Superior temporal gyrus (tissue), 1 donor: ENCODE measurements at regions not wholly inside any gene's neighbourhood (a gene's known extent, or its start where the extent isn't known, plus 50 kb on each side); places are given as distances from the start of the nearest gene placed in this dataset.

Source experiments
- DNase-seq: peaks from one replicate; pipeline ENCODE4 v3.0.0-alpha.2; 2016; ENCODE audit errors: extremely low spot score

DNA sequence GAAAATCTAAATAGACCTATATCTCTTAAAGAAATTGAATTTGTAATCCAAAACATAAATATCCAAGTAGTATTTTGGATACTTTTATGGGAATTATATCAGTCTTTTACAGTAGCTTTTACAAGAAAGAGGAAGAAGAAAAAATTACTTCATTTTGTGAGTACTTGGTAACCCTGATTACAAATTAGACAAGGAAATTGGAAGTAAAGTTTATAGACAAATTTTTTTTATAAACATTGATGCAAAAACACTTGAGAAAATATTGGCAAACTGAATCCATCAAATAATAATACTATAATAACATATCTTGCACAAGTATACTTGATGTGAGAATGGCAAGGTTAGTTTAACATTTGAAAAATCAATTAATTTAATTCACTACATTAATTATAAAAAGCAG is 954.1 kb upstream of the MIR17HG start:
- no peak for DNase-seq

DNA sequence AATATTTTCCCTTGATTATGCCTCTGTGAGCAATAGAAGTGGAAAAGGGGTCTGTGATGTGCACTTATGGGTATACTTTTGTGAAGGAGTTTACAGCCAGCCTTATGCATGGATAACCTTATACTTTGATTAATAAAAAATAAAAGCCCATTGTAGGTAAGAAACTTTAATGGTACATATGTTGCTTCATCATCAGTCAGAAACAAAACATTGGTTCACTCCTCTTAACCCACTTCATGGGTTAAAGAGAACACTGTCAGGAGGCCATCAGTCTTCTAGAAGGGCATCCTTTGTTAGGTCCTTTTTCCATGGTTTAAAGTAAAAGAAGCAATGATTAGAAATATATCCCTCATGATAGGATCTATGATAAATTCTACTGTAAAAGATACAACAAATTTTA is 952.1 kb upstream of the MIR17HG start:
- no peak for DNase-seq

DNA sequence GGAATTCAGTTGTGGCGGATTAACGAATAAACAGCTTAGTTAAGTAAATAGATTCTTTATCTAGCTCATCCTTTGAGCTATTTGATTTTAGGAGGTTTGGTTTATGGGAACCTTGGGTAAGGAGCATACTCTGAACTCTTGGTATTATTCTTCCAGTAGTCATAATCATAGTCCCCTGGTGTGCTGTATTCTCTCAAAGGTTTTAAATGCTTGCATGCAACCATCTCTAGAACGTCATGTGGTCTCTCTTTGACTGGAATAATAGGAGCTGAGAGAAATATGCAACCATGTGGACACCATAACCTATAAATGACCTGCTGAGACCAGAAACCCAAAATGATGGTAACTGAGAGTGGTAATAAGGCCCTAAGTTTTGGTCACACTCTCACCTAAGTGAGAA is 951.6 kb upstream of the MIR17HG start:
- DNase-seq = no peak

DNA sequence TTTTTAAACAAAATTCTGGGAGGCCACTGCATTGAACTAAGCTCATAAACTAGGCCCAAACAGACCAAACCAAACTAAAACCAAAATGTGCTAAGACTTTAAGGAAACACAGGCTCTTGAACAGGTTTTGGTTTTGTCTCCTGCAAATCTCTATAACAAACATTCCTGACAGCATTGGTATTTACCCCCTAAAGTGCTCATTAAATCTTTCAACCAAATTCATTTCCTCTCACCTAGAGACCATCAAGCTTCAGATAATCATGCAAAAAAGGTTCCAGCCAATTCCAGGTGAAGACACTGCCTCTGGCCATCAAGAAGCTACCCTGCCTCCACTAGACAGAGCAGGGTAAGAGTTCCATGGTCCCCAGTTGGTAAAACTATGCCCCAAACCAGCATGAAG is 951.2 kb upstream of the MIR17HG start:
- no peak for DNase-seq

DNA sequence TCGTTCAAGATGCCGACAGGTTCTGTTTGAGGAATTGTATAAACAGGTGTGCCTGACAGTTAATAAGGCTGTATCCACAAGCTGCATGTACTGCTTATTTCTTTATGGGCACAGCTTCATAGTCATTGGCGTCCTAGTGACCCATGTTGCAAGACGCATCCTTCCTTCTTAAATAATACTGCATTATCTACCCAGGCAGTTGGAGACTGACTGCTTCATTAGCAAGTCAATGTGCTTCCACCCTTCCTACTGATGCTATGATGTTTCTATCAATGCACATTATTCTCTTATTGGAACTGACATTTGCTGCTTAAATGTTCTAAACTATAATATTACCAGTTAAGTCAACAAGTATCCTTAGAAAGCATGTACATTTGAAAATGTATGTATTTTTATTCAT is 950.0 kb upstream of the MIR17HG start:
- no peak for DNase-seq

DNA sequence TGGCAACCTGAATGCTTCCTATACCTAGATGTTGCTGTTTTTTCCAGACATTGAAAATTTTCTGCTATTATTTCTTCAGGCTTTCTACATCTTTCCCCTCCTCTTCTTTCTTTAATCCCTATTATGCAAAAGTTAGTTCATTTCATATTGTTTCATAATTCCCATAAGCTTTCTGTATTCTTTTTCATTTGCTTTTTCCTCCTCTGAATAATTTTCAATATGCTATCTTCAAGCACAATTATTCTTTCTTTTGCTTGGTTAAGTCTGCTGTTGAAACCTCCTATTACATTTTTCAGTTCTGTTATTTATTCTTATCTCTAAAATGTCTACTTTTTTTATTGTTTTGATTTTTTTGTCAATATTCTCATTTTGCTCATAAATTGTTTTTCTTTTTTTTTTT is 947.1 kb upstream of the MIR17HG start:
- DNase-seq = no peak

DNA sequence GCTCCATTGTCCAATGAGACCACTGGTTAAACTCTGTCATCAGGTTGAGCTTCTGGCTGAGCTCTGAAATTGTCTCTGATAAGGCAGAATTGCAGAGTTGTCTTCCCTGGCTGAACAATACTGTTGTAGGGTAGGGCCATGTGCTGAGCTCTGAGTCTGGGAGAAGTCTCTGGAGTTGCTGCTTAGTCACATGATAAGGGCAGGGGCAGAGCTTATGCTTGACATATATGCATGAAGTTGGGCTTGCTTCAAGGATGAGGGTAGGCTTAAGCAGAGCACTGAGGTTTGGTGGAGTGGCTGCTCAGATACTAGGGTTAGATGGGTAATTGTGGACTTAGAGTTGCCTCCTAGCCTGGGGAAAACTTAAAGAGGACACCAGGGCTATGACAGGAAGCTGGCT is 946.3 kb upstream of the MIR17HG start:
- DNase-seq = no peak

DNA sequence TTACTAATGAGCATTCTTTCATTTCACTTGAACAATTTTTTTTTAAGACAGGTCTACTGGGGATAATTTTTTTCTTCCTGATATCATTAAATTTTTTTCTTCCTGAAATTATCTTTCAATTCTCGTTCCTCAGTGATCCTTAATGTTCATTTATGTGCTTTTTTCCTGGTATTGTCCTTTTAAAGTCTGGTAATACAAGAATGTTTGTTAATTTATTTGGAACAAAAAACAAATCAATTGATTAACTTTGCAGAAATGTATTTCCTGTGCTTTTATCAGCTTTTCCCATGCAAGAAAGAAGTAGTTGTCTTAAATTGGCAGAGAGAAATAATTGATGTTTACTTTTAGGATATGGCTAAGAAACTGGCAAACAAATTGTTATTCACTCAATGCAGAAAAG is 945.4 kb upstream of the MIR17HG start:
- no peak for DNase-seq

DNA sequence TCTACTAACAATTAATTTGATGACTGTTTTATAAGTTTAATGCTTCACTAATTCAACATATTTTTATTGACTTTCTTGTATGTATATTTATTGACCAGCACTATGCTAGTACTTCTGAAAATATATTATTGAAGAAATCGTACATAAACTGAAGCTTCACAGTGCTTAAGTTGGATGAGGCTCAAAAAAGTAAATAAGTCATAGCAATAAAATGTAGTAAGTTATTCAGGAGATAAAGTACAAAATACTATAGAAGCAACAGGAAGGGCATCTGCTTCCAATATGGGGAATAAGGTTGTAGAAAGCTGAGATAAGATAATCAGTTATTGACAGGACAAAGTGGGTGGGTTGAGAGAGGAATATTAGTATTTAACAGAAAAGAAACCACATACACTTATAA is 944.9 kb upstream of the MIR17HG start:
- DNase-seq = no peak

DNA sequence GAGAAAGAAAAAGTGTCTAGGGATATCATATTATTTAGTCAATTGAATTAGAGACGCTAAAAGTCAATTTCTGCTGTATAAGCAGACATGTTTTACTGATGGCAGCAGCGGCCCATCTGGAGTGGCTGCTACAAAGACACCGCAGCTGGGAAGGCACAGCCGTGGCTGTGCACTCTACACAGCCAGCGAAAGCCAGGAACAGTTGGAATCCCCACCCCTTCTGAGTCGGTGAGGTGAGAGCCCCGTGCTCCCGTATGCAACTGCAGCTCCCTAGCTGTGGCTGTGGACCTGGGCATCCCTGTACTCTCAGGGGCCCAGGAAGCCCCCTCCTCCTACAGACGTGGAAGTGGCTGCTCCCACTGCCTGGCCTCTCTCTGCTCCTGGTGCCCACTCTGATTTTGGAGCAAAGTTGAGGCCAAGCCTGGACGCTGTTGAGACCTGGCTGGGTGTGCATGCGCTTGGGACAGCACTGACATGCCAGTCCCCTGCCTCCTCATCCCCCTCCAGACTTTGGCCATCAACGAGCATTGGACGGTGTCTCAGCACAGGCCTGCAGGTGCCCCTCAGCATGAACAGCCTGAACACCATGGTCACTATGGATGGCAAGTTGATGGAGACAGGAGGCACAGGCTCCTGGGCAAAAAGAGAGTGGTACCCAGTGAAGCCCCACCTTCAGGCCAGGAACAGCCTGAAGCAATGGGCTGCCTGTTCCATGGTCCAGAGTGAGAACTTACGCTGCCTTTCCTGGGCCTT is 944.0 kb upstream of the MIR17HG start:
- DNase-seq = no peak

DNA sequence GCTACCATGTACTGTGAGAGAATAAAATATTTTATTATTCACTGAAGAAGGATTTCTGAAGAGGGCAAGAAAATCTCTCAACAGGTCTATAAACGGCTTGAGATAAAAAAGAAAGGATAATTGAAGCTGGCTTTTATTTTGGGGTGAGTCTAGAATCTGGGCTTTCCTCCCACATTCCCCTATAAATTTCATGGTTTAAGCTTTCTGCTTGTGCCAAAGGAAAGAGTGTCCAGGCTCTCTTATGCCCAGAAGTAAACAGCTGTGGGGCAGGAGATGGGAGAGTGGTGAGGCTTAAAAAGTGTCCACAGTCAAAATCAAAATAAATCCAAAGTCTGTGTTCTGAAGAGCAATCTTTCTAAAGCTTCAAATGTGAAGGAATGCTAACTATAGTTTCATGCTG is 942.2 kb upstream of the MIR17HG start:
- no peak for DNase-seq

DNA sequence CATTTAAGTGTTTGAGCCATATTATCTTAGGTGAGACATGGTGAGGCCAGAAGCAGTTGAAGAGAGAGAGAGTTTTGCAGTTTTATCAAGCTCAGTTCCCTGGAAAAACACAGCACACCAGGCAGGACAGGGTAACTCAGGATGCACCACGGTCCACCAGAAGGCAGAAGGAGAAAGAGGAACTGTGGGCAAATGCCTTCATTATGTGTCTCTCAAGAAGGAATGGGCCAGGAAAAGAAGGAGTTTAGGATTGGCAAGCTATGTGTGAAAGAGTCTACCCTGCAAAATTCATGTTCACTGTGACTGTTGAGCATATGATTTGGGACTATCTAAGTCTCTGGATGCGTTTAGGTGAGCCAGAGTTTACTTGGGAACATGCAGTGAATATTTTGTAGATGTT is 934.5 kb upstream of the MIR17HG start:
- no peak for DNase-seq

DNA sequence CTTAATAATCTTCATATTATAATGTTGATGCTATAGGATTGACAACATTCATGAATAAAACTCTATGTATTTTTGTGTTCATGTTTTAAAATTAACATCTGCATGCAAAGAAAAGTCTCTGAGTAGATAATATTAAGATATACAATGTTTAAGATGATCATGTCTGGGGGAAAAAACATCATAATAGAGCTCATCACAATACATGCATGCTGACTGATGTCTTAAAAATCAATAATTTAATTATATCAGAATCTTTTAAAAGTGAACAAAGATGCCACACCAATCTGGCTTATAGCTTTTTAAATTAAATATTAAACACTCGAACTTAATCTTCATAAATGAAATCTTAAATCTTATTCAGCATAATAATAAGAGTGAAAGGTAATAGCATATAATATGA is 933.9 kb upstream of the MIR17HG start:
- no peak for DNase-seq

DNA sequence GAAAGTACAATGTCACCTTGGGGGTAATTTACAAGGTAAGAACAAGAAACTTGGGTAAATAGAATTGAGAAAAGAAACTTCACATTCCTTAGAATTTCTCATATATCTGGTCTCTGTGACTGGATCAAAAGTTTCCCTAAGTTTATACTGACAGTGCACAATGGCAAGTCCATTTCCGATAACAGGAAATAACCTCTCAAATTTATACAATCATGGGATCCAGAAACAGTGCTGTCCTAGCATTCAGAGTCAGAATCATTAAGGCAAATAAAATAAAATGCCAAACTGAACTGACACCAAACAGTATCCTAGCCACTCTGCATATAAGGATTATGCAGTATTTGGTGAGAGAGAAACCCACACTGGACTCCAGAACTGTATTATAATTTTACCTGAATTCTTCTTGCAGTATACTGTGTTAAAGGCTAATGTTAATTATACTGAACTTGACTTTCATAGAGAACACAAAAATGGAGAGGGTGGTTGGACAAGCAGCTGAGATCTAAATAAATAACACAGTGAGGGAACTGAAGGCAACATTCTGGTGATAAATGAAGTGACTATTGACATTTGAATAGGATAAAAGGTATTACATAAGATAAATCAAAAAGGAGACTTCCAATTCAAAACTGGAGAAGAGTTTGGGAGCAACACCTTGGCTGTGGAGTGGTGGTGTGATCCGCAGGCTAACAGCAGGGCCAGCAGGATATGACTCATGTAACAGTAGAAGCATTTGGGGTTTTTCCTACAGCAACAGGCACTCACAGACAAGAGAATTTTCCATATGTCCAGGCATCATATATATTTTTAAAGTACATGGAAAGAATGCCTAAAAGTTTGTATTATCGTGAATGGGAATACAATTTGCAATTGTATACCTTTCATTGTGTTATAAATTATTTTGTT is 932.5 kb upstream of the MIR17HG start:
- no peak for DNase-seq

DNA sequence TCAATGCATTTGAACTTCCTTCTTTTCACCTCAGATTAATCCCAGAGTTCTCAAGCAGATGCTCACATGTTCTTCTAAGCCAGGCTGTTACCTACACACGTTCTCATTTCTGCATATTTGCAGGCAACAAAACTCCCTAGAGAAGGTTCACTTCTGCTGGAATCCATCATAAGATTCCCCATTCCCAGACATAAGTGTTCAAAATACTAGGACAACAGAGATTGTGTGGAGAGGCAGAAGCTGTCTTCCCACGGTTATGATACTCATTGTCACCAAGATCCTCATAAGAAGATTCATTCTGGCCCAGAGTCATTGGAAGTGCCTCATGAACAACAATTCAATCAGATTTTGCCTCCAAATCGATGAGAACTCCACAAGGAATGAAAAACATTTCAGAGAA is 931.6 kb upstream of the MIR17HG start:
- DNase-seq = no peak

DNA sequence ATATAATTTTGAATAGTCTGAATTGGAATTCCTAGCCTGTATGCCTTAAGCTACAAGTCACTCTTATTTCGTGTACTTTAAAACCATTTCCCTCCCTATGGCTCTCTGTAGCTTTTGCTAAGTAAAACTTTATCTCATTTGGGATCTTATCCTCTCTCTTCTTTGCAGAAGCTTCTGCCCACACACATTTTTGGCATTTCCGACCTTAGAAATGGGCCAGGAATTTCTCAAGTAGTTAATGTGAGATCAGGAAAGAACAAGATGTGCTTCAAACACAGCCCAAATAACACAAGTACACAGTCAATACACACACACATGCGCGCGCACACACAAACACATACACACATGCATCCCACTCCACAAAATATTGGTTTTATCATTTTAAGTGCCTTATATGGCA is 931.0 kb upstream of the MIR17HG start:
- DNase-seq = no peak

DNA sequence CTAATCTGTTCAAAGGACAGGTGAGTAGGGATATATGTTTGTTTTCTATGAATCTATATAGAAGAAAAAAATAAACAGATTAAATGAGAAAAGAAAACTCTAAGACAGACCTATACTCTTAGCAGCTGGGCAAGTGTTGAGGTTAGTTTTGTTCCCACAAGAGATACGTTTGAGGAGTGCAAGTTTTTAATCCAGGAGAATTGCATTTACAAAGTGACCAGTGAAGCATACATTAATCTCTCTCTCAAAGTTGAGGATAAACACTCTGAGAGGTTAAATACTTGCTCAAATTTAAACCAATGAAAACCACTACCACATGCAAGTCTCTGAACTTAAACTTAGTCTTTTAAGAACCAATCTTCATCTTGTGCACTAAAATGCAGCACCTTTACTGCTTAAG is 930.5 kb upstream of the MIR17HG start:
- DNase-seq = no peak

DNA sequence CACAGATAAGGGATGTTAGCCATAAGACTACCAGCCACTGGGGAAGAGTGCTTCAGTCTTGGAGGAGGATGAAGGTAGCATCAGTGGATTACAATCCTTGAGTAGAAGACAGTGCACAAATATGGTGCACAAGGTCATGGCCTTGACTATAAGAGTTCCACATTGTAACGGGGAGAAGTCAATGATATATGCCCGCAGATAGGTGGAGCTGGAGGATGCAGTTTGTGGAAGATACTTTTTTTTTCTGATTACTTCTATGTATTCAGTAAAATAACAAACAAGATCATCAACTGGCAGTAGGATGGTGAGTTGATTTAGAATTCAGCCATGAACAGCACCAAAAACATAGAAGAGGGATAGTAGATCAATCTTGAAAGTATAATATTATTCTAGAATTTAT is 926.8 kb upstream of the MIR17HG start:
- DNase-seq = no peak

DNA sequence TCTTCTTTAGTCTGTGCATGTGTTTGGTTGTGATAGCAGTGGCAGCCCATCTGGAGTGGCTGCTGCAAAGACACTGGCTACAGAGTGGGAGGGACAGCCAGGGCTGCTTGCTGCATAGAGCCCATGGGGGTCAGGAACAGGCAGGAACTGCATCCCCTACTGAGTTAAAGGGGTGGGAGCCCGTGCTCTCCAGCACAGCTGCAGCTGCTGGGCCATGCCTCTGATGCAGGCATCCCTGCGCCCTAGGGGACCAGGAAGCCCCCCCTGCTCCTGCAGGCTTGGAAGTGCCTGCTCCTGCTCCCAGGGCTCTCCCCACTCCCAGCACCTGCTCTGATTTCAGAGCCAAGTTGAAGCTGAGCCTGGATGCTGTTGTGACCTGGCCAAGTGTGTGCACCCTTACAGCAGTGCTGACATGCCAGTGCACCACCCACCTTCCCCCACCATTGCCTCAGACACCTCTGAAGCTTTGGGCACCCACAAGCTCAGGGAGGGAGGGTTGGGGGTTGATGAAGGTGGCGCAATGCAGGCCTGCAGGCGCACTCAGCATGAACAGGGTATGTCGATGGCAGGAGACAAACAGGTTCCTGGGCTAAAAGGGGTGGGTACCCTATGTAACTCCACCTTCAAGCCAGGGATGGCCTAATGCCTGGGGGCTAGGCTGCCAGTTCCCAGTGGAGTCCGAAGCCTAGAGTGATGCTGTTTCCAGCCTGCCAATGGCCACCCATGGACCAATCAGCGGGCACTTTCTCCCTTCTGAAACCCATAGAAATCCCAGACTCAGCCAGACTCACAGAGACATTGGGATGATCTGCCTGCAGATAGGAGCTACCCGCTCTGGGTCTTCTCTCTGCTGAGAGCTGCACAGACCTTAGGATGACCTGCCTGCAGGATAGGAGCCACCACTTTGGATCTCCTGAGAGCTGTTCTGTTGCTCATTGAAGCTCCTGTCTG is 919.9 kb upstream of the MIR17HG start:
- no peak for DNase-seq

DNA sequence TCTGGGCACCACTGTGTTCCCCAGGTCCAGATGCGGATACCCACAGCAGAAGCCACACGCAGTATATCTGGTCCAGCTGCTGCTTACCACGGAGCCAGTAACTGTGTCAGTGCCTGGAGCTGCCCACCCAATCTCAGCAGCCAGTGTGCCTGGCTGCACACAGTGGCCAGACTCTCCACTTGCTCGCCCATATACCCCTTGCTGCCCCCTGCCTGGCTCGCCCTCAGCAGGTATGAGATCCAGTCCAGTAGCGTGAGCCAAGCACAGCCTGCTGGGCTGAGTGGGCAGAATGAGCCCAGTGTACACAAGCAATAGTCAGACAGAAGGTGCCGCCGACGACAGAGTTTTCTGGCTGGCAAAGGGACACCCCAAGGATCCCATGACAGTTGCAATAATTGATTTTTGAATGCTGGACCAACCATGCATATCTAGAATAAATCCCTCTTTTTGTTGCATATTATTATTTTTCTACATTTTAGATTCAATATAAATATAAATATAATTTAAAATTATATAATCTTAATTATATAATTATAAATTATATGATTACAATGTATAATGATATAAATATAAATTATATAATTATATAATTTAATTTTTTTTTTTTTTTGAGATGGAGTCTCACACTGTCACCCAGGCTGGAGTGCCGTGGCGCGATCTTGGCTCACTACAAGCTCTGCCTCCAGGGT is 918.8 kb upstream of the MIR17HG start:
- DNase-seq = no peak

DNA sequence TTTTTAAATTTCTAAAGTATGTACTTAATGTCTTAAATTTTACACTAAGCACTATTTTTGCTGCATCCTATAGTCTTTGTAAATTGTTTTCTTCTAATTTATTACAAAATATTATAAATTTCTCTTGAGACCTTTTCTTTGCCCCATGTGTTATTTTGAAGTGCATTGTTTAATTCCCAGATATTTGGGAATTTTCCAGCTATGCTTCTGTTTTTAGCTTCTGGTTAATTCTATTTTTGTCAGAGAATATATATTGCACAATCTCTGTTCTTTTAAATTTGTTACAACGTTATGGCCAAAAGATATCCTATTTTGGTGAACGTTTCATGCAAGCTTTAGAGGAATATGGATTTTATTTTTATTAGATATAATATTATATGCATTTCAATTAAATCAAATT is 917.4 kb upstream of the MIR17HG start:
- DNase-seq = no peak

DNA sequence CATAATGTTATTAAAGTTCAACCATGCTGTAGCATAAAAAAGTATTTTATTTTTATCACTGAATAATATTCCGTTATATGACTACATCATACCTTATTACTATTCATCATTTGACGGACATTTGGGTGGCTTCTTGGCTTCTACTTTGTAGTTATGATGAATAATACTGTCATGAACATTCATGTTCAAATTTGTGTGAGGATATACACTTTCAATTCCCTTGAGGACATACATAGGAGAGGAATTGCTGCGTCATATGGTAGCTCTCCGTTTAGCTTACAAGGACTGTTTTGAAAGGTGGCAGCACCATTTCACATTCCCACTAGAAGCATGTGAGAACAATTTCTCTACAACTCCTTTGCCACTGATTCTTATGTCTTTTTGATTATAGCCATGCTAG is 910.8 kb upstream of the MIR17HG start:
- no peak for DNase-seq
